HG03521 (cell line): ENCODE measurements at regions not wholly inside any gene's neighbourhood (a gene's known extent, or its start where the extent isn't known, plus 50 kb on each side); places are given as distances from the start of the nearest gene placed in this dataset.
"Not testable (repeated sequence)": the region's sequence is repeated elsewhere in the genome, so short reads cannot be mapped to it uniquely, and the experiment has no call there.

Experiments
- ATAC-seq: cut with Tn5 transposase; IDR thresholded peaks from one replicate; pipeline ENCODE4 v1.9.1; 2021; ENCODE audit warnings: mild to moderate bottlenecking, moderate library complexity; ENCODE audit not compliant: unreplicated experiment

DNA sequence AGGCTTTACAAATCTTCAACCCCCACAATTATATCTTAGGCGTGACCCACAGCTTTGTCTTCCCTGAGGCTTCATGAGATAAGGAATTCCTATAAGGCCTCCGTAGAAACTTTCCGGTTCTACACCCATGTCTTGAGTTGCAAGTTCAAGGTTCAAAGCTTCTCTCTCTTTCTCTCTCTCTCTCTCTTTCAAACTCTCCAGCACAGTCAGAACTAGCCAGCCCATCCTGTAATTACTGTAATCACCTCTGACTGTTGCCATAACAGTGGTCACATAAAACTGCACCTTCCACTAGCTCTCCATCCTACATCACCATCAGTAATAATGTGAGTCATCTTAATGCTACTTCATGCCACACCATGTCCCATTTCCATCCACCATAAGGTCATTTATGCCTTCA is 90.0 kb upstream of the NFASC start:
- no peak for ATAC-seq

DNA sequence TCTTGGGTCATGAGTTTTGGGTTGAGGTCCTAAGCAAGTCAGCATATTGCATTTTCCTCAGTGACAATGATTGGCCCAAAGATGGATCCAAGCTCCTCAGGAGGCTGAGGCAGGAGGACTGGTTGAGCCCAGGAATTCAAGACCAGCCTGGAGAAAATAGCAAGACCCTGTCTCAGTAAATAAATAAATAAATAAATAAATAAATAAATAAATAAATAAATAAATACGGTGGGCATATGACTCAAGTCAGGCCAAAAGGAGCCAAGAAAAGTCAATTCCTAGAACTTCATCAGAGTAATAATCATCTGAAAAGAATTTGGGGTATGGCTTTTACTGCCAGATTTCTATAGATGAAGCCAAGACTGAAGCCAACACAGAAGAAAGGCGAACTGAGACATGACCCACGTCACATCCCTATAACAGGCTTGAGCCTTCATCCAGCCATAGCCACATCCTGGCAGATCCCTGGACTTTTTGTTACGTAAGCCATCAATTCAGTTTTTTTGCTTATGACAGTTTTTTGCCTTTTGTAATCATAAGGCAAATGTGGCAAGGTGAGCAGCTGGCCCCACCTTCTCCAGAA is 88.5 kb upstream of the NFASC start:
- ATAC-seq, result no peak

DNA sequence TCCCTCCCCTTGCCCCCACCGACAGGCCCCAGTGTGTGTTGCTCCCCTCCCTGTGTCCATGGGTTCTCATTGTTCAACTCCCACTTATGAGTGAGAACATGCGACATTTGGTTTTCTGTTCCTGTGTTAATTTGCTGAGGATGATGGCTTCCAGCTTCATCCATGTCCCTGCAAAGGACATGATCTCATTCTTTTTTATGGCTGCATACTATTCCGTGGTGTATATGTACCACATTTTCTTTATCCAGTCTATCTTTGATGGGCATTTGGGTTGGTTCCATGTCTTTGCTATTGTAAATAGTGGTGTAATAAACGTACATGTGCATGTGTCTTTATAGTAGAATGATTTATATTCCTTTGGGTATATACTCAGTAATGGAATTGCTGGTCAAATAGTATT is 85.6 kb upstream of the NFASC start:
- ATAC-seq, result not testable (repeated sequence)

DNA sequence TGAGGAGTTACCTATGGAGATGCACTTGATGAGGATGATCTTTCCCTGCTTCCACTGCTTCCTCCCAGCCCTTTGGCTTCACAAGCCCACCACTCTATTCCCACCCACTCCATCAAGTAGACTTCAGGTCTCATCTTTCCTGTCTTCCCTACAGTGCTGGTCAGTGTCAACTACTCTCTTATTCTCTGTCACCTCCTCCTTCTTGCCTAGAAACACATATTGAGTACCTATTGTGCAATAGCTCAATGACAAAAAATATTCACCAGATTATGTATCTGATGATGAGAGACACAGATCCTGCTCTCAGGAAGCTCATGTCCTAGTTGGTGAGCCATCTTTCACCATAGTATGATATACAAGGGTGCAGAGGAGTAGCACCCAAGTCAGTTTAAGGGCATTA is 82.2 kb upstream of the NFASC start:
- no peak for ATAC-seq

DNA sequence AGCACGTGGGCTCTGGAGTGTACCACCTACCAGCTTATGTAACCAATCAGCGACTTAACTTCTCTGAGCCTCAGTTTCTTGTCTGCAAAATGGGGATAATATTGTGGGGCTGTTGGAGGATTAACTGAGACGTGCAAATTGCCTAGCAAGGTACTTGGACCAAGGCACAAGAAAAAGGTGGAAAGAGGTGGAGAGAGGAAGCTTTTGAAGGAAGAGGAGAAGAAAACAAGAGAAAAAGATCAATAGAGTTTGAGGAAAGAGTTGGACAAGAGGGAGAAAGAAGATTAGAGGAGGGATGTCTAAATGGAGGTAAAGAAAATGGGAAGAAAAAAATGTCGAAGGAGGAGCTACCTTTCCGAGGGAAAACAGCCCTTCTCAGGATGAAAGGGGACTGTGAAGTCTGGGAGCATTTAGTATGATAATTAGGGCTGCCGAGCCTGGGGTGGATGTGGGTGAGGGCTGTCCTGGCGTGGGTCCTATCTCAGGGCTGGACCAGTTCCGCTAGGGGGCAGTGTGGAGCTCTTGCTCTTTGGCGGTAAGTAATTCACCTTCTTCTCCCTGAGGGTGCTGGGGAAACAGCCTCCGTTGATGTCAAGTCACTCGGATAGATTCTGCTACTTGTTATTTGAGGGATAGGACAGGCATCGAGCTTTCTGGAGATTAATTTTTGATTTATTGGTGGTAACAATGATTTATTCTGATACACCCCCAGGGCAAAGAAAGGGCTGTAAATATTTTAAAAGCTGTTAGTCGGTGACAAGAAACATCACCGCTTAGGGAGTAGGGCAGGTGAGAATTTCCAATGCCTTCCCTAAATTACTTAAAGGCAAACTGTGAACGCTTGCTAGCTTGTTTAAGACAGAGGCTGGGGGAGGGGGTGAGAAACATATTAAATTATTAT is 79.0 kb upstream of the NFASC start:
- no peak for ATAC-seq

DNA sequence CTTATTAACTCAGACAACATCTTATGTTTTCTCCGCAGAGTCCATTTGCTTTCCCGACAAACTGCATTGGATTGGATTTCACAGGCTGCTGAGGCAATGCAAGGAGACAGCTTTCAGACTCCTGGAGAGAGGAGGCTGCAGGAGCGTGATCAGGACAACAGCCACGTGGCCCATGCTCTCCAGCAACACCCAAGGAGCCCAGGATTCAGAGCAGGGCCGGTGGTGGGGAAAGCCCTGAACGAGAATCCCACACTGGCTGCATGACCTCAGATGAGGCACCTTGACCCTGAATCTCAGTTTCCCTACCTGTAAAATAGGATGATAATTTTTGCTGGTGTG is 78.3 kb upstream of the NFASC start:
- ATAC-seq, result no peak

DNA sequence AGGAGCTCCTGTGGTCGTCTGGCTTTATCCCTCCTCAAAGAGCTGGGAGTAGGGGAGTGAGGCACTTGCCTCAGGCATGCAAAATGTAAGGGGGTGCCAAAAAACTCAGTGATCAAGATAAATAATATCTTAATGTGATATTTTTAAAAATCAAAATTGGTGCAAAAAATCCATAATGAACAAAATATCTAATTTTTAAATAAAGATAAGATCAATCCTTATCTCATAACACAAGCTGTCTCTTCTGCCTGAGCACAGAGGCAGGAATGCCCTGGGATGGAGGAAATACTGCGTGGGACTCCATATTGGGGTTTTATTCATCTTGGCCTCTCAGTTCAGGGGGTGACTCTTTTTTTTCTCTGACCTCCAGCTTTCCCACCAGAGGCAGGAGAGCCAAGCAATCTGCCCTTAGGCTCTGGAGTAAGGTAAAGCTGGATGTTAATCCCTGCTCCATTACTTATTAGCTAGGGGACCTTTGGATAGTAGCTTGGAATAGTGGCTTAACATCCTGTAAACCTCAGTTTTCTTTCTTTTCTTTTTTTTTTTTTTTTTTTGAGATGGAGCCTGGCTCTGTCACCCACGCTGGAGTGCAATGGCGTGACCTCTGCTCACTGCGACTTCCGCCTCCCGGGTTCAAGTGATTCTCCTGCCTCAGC is 77.3 kb upstream of the NFASC start:
- no peak for ATAC-seq

DNA sequence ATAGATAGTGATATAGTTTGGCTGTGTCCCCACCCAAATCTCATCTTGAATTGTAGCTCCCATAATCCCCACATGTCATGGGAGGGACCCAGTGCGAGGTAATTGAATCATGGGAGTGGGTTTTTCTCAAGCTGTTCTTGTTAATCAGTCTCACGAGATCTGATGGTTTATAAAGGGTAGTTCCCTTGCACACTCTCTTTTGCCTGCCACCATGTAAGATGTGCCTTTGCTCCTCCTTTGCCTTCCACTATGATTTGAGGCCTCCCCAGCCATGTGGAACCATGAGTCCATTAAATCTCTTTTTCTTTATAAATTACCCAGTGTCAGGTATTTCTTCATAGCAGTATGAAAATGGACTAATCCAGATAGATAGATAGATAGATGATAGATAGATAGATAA is 73.8 kb upstream of the NFASC start:
- not testable (repeated sequence) for ATAC-seq

DNA sequence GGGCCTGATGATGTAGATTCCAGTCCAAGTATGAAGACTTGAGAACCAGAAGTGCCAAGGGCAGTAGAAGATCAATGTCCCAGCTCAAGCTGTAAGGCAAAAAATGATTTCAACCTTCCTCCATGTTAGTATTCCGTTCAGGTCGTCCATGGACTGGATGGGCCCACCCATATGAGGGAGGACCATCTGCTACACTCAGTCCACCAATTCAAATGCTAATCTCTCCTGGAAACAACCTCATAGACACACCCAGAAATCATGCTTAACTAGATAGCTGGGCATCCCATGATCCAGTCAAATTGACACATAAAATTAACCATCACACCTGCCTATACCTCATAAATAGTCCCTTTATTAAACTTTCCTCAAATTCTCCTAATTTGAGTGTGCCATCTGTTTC is 73.3 kb upstream of the NFASC start:
- no peak for ATAC-seq

DNA sequence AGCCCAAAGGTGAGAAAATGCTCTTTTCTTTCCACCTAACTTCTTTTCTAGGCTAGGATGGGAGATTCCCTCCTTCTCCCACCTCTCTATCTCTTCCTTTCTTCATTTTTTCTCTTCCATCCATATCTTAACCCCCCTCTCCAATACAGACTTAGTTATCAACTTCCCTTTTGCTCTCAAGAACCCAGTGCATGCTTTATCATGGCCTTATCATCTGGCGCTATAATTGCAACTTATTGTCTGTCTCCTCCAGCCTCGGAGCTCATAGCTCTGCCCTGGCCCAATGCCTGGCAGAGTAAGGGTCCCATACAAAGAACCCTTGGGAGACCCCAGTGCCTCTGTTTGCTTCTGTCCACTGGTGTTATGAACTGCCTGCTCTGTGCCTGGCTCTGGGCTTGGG is 71.0 kb upstream of the NFASC start:
- ATAC-seq, result no peak

DNA sequence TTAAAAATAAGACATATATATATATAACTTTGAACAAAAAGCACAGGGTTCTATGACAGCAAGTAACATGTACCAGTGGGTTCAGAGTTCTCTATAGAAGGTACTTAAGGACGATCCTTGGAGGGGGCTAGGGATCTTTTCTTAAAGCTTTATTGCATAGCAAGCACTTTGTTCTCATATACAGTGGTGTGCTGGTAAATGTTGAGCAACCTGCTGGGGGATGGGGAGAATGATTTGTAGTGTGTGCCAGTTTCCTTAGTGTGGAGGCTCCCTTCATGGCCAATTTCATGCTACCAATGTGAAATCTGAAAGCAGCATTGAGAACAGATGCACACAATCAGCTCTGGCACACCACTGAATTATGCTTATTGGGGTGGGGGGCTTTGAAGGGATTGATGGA is 69.5 kb upstream of the NFASC start:
- ATAC-seq, result no peak

DNA sequence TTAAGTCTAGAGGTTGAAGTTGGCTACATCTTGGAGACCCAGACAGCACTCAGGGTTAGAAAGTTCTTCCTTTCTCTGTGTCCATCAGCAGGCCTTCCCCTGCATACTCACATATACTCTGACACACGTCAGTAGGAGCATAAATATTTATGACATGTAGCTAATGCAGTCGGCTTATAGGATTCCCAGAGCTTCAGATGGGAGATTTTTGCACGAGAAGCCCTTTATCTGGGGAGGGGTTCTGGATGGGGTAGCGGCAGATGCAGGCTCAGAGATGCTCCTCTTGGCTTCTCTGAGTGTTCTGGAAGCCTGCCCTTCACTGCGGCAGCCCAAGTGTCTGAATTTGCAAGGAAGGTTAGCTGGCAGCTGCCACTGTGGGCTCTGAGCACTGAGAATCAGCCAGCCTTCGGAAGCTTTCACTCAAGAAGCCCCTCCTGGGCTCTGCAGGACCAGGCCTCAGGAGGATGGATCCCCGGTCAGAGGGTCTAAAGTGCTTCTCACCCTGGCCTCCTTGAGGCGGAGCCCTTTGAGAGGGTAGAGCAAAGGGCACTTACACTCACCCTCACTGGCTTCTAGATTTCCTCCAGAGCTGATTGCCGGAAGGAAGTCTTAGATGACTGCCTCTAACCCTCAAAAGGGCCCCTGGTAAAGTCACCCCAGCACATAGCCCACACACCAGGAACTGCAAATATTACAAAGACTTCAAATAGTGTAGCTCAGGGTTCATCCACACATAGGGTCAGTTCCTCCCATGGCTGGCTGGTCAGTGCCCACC is 68.1 kb upstream of the NFASC start:
- no peak for ATAC-seq

DNA sequence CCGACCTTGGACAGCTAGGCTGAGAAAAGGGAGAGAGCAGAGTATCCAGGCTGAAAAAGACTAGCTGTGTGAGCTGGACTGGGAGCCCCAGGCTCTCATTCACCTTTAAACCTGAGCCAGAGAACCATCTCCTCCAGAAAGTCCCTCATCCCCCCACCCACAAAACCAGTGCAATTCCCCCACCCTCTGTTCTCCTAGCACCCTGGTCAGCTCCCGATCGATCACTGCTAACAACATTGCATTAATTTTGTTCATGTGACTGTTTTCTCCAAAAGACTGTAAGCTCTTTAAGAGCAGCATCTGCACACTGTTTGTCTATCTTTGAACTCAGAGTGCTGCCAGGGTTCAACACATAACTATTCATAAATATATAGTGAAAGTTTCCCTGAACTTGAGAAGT is 67.1 kb upstream of the NFASC start:
- no peak for ATAC-seq

DNA sequence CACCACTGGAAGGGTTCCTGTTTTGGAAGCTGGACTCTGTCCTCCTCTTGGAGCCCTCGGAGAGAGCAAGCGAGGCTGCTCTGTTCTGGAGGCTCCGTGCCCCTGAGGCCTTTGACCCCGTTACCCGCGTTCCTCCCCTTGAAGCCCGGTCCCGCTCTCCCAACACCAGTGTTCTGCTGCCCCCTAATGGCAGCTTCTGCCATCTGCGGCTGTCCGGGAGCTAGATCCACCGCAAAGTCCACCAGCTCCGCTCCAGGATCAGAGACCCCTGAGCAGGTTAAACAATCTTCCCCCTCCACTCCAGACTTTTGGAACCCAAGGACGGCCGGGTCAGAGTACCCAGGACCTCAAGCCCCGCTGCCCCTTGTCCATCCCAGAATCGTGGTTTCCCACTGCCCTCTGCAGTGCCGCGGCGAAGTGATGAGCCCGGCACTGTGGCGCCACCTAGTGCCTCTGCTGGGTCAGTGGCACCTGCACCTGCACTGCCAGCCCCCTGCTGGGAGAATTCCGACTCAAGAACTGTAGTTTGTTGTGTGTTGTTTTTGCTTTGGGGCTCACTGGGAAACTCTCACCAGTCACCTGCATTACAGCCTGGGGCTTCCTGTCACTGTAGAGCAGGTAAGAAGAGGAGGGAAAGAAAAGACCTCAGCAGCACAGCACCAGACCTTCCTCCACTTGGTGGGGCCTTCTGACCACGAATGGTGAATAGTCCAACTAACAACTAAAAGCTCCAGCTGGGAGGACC is 63.5 kb upstream of the NFASC start:
- ATAC-seq, result peak; percentile 80

DNA sequence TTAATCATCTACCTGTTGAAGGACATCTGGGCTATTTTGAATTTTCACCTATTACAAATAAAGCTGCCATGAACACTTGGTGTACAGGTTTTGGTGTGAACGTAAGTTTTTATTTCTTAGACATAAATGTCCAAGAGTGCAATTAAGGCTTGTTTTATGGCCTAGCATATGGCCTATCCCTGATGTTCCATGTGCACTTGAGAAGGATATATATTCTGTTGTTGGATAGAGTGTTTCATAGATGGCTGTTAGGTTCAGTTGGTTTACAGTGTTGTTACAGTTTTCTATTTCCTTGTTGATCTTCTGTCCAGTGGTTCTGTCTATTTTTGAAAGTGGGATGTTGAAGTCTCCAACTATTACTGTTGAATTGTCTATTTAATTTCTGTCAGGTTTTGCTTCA is 61.2 kb upstream of the NFASC start:
- no peak for ATAC-seq

DNA sequence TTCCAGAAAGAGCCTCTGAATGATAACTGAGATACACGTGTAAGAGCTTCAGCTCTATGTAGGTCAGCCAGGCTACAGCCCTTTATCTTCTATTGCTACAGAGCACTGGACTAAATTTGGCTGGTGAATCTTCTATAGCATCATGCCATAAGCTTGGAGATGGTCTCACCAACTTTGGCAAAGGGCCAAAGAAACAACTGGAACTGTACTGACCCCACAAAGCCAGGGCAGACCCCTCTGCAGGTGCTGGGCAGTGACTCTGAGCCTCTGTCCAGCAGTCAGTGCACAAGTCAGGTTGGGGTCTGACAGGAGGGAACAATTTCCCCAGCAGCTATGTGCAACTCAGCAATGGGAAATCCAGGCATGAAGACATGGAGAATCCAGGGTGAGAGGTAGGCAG is 57.8 kb upstream of the NFASC start:
- no peak for ATAC-seq

DNA sequence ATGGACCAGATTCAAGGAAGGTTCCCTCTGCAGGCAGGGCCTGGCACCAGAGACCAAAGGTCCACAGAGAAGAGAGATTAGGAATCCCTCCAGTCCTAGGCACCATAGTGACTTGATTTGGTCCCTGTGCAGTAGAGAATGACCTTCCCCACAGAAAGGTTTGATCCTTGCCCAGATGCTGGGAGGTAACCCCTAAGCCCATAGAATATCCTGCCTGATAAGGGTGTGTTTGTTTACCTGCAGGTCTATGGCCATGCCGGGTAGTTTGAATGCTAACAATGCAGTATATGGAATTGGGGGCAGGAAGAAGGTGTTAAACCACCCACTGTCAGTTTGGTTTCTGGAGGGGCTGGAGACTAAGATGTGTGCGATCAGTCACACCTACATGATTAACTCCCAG is 57.1 kb upstream of the NFASC start:
- ATAC-seq, result no peak

DNA sequence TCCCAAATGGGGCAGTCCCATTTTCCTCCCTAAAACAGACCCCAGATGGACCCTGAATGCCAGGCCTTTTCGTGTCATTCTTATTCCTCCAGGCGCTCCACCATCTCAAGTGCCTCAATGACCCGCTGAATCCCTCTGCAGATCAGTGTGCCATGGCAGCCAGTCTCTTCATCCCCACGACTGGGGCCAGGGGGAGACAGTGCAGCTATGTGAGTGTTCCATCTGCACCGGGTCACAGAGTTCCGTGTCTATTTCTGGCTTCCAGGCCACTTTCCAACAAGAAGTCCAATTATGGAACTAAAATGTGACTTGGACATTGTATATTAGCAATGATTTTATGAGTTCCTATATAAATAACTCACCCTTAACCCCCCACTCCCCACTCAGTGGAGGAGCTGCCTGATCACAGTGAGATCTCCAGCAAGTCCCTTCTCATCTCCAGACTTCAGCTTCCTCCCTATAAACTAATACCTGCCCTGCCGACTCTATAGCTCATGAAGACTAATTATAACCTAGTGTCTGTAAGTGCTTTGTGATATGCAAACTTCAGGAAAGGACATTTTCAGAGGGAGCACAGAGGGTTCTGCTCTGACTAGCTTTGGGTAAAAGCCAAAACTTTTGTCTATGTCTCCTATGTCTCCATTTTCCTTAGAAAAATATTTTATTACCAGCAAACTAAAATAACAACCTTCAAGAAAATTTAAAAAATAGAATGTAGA is 56.3 kb upstream of the NFASC start:
- no peak for ATAC-seq

DNA sequence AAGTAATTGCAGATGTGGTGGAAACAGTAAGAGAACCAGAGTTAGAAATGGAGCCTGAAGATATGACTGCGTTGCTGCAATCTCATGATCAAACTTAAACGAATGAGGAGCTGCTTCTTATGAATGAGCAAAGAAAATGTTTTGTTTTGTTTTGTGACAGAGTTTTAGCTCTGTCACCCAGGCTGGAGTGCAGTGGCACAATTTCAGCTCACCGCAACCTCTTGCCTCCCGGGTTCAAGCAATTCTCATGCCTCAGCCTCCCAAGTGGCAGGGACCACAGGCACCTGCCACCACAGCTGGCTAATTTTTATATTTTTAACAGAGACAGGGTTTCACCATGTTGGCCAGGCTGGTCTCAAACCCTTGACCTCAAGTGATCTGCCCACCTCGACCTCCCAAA is 53.3 kb upstream of the NFASC start:
- ATAC-seq, result no peak

DNA sequence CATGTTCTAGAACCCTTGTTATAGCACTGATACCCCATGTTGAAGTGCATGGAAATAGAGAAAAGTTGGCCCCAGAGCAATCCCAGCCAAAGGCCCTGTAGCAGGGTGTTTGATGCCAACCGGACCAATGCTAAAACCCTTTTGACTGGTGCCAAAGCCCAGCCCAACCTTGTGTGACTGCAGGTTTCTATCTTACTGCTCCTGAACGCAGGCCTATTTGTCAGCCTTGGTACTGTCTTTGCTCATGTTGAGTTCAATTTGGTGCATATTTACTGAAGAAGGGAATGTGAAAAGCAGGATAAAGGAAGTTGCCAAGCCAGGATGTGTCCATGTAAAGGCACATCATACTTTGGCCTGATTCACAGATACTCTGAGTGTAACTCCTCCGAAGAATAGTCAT is 51.7 kb upstream of the NFASC start:
- ATAC-seq, result no peak
